Fibroblast of peridontal ligament (primary cell): ENCODE measurements at regions not wholly inside any gene's neighbourhood (a gene's known extent, or its start where the extent isn't known, plus 50 kb on each side); places are given as distances from the start of the nearest gene placed in this dataset.

Source experiments
- DNase-seq: peaks from one replicate; pipeline ENCODE4 v3.0.0-alpha.2; 2010; ENCODE audit errors: extremely low read depth

DNA sequence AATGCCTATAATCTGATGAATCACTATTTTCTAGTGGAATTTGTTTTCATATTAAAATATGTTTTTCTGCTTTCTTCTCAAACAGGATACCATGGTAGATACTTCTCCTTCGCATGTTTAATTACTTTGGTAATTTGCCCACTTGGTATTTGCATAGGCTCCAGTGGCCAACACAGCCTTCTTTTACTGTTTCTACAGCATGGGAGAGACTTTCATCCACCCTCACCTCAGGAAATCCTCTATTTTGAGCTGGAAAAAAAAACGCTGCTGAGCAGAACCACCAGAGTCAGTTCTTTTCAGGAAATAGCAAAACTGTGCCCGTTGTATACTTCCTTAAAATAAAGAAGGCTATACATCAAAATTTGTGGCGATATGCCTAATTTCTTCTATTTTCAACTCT is 213.3 kb downstream of the MDFIC start:
- no peak for DNase-seq

DNA sequence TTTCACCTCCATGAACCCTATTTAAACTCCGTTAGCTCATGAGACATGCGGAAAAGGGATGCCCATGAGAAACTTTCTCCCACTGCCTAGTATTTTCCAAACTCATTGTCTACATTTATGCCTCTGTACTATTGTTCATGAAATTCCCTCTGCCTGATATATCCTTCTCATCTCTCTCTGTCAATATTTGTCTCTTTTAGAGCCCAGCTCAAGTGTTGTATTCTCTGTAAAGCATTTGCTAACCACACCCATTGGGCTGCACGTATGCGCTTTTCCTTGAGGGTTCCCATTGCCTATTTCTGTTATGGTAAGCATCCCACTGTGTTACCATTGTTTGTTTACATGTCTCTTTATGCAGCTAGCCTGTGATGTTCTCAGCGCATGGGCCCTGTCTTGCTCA is 211.4 kb downstream of the MDFIC start:
- no peak for DNase-seq

DNA sequence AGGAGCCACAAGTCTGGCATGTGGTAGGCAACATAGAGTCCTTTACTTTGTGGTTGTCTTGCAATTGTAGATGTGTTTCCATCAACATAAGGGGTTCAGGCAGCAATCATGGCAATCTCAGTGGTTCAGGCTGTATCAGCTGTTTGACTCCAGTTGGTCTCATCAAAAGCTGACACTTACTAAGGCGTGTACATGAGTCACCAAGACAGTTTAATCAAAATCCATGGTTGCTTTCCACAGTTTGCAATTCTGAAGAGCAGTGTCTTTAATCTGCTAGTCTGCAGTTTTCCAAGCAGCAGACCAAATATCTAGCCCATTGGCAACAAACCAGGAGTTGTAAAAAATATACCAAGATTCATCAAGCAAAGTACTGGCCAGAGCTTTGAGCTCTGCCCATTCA is 210.2 kb downstream of the MDFIC start:
- peak; percentile 5 for DNase-seq

DNA sequence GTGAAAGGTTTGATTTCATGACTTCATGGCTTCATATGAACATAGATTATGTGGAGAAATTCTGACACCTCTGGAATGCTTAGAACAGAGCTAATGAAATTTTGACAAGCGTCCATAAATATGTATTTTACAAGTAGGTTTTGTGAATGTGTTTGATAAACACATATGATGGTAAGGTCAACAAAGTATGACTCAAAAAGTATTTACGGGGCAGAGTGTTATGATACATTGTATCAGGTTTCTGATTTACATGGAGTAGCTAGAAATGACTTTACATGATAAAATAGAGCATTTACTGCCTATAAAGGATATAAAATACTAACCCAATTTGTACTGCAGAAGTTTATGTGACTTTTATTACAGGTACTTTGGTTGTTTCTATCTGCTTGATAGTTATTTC is 206.3 kb downstream of the MDFIC start:
- DNase-seq = no peak

DNA sequence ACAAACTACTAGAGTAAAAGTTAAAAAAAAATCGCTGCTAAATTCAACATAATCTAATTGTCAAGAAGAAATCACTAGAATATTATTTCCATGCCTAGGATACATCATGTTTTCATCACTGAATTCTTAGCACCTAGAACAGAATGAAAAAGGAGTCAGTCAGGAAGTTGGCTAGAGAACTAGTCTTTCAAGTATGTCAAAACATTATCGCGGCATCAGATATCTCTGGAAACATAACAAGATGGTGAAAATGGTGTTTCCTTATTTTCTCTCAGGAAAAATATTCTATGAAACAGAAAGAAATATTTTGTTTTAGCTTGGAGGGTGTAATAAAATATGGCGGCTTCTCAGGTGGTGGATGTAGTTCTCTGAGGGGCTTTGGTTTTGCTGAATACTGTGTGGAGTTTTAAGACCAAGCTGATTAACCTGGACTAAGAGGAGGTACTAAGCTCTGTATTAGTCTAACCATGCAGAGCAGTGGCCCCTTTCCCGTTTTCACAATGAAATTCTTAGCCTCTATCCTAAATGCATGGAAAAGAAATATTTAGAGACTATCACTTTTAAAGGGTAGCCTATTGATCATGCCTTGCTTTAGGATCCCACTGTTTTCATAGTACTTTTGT is 205.6 kb downstream of the MDFIC start:
- DNase-seq = no peak

DNA sequence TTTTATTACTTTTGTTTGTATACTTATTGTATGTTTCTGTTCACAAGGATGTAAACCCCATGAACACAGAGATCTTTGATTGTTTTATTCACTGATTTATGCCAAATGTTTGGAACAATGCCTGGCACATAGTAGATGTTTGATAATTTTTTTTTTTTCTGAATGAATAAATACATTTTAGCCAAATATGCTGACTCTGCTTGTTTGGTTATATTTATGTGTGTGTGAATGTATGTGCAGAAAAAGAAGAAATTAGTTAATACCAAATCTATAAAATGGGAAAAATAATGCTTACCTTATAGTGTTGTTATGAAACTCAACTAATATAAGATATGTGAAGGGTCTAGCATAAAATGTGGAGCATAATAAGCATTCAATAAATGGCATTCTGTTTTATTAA is 203.9 kb downstream of the MDFIC start:
- DNase-seq = no peak

GRCh38 chr7:115125312-115125711 is 203.4 kb downstream of the MDFIC start:
- DNase-seq = no peak

- peak; percentile 29 for DNase-seq
Observed at GRCh38 chr7:115124409-115124939, 202.6 kb downstream of the MDFIC start.

DNA sequence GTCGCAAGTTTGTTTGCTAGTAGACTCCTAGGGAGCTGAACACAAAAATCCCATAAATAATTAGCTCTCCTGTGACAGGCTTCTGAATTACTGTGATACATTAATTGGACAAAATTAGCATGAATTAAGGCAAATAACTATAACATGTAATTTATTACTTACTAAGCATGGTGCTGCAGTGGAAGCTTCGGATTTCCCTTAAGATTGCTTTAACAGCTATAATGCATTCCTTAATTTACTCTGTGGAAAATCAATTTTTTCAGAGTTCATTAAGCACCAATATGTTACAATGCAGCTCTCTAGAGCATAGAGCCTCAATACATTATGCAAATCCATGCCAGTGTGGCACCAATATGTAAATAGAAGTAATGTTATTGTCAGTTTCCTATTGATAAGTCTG is 201.5 kb downstream of the MDFIC start:
- DNase-seq = no peak

GRCh38 chr7:115122388-115122787 is 200.5 kb downstream of the MDFIC start:
- DNase-seq = no peak

- DNase-seq = no peak
Observed at GRCh38 chr7:115117748-115118147, 195.9 kb downstream of the MDFIC start.

GRCh38 chr7:115116773-115117715 is 195.2 kb downstream of the MDFIC start:
- DNase-seq = no peak

DNA sequence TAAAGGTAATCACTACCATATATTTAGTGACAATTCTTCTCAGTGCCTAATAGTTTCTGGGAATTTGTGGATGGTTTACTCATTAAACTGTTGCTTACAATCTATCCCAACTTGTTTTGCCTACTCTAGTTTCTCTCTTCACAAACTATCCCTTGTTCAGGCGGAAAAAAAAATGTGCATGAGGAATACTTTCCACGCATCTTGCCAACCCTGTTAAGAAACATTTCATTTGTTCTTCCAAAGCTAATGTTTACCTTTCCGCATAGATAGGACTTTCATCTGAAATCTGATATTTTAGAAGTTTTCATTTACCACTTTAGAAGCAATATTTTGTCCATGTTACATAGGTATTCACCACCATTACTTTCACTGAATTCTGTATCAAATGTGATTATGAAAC is 191.9 kb downstream of the MDFIC start:
- DNase-seq = peak; percentile 8

DNA sequence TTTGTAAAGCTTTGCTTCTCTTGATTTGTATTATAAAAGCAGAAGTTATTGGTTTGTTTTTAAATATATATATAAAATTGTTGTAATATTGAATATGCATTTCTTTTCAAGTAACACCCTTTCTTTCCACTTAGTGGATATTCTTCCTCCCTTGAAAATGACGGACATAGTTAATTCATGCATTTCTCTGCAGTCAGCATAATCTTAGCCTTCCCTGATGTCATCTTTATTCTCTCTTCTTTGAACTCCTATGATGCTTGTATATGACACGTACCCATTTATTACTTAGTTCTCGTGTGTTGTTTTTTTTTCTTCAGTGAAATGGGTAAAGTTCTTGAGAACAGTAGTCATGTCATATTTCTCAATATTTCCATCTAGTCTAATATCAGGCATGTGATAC is 191.2 kb downstream of the MDFIC start:
- no peak for DNase-seq

DNA sequence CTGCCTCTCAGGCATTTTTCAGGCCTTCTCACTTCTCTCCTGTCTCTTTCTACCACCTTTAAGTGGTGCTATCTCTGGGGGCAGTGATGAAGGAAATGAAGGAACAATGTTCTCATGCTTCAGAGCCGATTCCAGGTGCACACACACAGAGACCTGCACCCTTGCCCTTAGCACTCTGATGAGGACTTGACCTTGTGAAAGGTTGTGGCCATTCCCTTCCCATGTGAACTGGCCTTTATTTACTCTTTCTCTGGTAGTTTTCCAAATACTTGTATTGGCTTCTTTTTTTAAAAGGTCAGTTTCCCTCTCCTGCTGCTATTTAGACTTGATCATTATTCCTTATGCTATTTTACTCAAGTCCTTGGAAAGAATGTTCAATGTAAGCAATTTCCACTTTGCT is 188.6 kb downstream of the MDFIC start:
- no peak for DNase-seq

DNA sequence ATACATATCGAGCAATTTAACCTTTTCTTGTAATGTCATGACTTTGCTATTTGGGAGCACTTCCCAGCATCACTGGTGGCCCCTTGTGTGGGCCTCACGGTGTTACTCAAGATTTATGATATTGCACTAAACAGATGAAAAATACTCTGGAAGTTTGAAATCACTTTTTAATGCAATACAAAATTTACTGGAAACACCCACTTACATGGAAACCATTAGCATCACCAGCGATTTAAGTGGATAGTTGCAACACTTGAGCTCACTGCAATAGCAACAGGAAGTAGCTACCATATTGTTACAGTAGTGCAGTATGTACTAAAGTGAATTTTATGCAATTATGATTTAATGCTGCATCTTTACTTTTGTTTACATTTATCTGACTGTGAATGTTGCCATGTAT is 184.4 kb downstream of the MDFIC start:
- no peak for DNase-seq

- DNase-seq = no peak
Observed at GRCh38 chr7:115102738-115103137, 180.8 kb downstream of the MDFIC start.

- DNase-seq = peak; percentile 43
Observed at GRCh38 chr7:115101199-115101598, 179.3 kb downstream of the MDFIC start.

- peak; percentile 76 for DNase-seq
Observed at GRCh38 chr7:115099906-115100305, 178.0 kb downstream of the MDFIC start.

DNA sequence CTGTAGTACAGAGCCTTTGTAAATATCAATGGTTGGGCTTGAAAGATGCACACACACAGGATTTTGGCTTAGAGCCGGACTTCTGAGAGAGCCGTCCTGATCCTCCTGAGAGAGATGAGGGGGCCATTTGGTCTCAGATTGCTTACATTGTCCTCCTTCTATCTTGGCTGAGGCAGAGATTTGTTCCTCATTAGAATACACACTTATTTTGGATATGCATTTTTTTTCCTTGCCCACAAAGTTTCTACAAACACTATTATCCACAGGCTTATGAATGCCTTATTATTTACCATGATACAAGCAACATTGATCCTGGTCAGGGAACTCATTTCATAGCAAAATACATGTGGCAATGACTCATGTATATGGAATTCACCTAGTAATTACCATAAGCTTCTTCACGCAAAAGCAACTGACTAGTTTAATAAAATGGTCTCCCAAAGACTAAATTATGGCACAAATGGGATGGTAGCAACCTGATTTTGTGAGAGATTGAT is 175.3 kb downstream of the MDFIC start:
- peak; percentile 81 for DNase-seq

DNA sequence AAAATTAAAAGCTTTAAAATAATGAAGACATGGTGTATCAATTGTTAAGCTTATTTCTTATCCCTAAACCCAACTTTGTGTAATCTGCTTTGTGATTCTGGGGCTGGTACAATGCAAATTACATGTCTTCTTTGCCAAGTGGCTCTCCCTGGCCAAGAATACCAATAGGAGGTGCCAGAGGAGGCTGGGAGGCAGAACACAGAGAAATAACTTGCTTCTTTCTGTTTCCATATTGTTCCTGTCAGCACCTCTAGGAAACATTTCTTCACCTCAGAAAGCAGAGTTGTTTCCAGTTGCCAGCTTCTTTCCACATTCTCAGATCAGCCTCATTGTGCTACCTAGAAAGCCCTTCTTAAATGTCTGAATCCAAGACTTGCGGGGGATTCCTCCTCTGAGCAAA is 174.4 kb downstream of the MDFIC start:
- DNase-seq = no peak

GRCh38 chr7:115094163-115094562 is 172.3 kb downstream of the MDFIC start:
- peak; percentile 51 for DNase-seq

DNA sequence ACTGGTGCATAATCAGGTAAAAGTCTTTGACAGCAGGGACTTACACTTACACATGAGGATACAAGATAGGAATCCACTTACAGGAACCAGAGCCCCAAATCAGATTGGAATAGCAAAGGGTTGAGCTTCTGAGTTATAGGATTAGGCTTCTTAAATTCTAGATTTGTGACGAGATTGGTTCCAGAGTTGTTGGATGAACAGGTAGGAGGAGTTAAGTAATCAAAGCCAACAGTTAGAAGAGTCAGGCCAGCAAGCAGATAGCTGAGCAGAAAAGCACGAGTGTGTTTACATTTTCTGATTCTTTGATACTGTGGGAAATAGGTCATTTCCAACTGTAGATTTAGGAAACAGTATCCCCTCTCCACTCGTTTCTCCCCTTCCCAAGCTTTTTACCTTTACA is 167.0 kb downstream of the MDFIC start:
- DNase-seq = no peak
